GM12872 (cell line): ENCODE measurements at regions not wholly inside any gene's neighbourhood (a gene's known extent, or its start where the extent isn't known, plus 50 kb on each side); places are given as distances from the start of the nearest gene placed in this dataset.

Experiments
- TF ChIP-seq, protein P1 (sequence below): IDR thresholded peaks from 3 replicates; pipeline ENCODE4 v1.5.1; 2011; ENCODE audit warnings: low read depth, mild to moderate bottlenecking, low read length, moderate library complexity; ENCODE audit not compliant: insufficient read depth

DNA sequence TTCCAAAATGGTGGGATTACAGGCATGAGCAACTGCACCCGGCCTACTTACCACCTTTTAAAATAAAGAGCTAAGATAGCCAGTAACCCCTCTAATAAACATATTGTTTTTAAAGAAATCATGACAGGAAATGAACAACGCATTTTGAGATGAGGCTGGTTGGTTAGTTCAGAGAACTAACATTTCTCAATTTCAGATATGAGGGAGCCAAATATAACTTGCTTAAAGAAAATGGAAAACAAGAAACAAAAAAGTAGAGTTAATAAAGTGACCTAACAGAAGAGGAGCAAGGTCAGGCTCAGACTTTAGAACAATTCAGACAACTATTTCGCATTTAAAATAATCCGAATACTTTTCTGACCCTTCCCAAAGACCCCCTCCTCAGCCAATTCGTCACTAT lies 254.9 kb upstream of the PHF14 start:
- TF ChIP-seq, protein P1, sequence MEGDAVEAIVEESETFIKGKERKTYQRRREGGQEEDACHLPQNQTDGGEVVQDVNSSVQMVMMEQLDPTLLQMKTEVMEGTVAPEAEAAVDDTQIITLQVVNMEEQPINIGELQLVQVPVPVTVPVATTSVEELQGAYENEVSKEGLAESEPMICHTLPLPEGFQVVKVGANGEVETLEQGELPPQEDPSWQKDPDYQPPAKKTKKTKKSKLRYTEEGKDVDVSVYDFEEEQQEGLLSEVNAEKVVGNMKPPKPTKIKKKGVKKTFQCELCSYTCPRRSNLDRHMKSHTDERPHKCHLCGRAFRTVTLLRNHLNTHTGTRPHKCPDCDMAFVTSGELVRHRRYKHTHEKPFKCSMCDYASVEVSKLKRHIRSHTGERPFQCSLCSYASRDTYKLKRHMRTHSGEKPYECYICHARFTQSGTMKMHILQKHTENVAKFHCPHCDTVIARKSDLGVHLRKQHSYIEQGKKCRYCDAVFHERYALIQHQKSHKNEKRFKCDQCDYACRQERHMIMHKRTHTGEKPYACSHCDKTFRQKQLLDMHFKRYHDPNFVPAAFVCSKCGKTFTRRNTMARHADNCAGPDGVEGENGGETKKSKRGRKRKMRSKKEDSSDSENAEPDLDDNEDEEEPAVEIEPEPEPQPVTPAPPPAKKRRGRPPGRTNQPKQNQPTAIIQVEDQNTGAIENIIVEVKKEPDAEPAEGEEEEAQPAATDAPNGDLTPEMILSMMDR, result no peak

DNA sequence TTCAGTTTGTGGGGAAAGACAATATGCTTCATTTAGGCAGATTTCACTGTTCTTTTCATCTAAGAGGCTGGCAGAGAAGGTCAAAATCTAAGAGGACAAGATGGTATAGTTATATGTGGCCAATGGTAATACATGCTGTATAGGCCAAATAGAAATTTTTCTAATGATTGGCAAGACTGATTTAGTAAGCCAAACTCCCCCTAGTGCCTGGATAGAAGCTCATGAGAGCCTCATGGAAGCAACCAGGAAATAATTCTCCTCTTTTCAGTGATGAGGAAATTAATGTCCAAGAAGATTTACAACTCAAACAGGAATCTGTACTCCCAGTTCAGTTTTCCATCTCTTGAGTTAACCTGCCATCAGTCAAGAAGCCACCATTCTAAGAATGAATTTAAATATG lies 253.6 kb upstream of the PHF14 start:
- TF ChIP-seq, protein P1, result no peak

DNA sequence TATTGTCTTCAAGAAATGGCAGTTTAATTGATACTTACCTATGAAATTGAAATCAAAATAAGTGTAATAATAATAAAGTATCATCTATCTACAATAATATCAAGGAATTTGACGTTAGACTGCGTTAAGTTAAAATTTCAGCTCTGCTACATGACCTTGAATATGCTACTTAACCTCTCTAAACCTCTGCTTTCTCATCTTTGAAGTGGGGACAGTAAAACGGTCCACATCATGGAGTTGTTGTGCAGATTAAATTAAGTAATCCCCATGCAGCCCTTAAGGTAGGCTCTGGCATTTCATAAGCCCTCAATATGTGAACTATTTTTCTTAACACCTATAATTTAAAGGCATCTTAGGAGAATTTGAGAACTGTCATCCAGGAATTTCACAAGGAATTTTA lies 252.4 kb upstream of the PHF14 start:
- TF ChIP-seq, protein P1, result no peak

DNA sequence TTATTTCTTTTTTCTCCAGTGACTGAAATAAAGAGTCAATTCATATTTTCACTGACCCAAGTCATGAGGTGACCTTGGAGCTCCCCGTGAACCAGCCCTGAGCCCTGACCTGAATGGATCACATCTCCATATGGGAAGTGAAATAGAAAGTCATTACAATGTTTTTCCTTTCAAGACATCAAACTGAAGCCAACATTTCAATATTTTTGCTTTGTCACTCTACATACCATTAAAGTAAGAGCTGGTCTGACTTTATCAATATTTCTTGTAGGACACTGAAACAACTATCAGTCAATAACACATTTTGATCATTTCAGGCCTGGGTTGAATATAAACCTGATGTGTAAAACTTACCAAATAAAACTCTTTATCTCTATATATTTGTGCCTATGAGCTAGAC lies 249.8 kb upstream of the PHF14 start:
- TF ChIP-seq, protein P1, result no peak

DNA sequence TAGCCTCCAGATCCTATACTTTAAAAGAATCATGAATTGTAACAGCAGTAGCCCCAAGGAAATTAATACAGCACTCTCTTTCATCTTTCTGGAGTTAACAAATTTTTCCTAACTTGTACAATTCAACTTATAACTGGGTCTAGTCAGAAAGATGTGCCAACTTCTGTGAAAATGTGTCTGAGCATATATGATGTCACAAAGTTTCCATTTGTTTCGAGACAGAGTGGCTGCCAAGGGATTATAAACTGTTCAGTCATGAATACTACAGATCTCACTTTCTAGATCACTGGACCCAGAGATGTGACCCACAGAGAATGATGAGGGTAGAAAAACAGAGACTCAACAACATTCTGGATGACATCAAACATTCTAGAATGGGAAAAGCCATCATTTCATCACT lies 249.2 kb upstream of the PHF14 start:
- TF ChIP-seq, protein P1, result no peak

DNA sequence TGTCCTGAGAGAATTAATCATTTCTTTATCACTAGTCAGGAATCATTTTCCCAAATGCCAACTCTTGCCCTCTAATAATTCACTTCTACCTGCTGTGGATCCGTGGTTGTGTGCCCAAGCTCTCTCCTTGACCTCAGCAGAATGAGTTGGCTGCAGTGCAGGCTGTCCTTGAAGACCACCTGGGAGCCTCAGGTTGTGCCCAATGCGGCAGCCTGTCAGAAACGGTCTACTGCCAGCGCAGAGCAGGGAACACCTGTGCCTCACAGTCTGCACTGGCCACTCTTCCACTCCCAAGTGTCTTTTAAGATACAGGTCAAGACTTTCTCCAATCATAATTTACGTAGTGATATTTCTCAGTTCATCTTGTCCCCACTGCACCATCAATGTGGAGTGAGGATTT lies 246.0 kb upstream of the PHF14 start:
- TF ChIP-seq, protein P1, result no peak

DNA sequence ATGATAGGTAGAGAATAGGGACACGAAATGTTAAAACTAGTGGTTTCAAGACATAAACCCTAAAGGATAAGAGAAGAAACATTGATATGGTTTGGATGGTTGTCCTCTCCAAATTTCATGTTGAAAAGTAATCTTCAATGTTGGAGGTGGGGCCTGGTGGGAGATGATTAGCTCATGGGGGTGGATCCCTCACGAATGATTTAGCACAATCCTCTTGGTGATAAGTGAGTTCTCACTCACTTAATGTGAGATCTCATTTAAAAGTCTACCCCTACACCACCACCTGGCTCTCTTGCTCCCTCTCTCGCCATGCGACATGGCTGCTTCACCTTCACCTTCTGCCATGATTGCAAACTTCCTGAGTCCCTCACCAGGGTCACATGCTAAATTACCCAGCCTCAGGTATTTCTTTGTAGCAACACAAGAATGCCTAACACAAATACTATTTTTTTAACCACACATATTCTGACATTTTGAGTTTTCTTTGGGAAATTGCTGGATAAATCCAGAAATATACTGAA lies 242.4 kb upstream of the PHF14 start:
- TF ChIP-seq, protein P1, result no peak
